Parathyroid adenoma (tissue), 2 donors: ENCODE measurements at regions not wholly inside any gene's neighbourhood (a gene's known extent, or its start where the extent isn't known, plus 50 kb on each side); places are given as distances from the start of the nearest gene placed in this dataset.

Source experiments
- H2AFZ ChIP-seq: fragments of 300-600 bp; sonication (generic); one replicate; pipeline ENCODE4 v1.7.0; 2017; ENCODE audit warnings: antibody characterized with exemption, mild to moderate bottlenecking
- H3K27ac ChIP-seq: fragments of 300-600 bp; sonication (generic); one replicate; pipeline ENCODE4 v1.7.0; 2017
- H3K27me3 ChIP-seq: fragments of 300-600 bp; sonication (generic); one replicate; pipeline ENCODE4 v1.7.0; 2017; ENCODE audit warnings: low read length; ENCODE audit not compliant: control insufficient read depth, insufficient read depth
- H3K36me3 ChIP-seq: fragments of 300-600 bp; sonication (generic); one replicate; pipeline ENCODE4 v1.7.0; 2017; ENCODE audit warnings: low read length; ENCODE audit not compliant: control insufficient read depth, insufficient read depth
- H3K4me1 ChIP-seq: fragments of 300-600 bp; sonication (generic); one replicate; pipeline ENCODE4 v1.7.0; 2017; ENCODE audit warnings: control low read depth
- H3K4me2 ChIP-seq: fragments of 300-600 bp; sonication (generic); one replicate; pipeline ENCODE4 v1.7.0; 2017; ENCODE audit warnings: low read length
- H3K4me3 ChIP-seq: fragments of 300-600 bp; sonication (generic); one replicate; pipeline ENCODE4 v1.7.0; 2017; ENCODE audit warnings: low read depth, low read length
- H3K79me2 ChIP-seq: fragments of 300-600 bp; sonication (generic); one replicate; pipeline ENCODE4 v1.7.0; 2017; ENCODE audit warnings: control low read depth
- H3K9ac ChIP-seq: fragments of 300-600 bp; sonication (generic); one replicate; pipeline ENCODE4 v1.7.0; 2017; ENCODE audit warnings: mild to moderate bottlenecking
- H3K9me3 ChIP-seq: fragments of 300-600 bp; sonication (generic); one replicate; pipeline ENCODE4 v1.7.0; 2017; ENCODE audit warnings: low read length; ENCODE audit not compliant: control insufficient read depth
- TF ChIP-seq, protein P1 (sequence below): fragments of 300-600 bp; sonication (generic); IDR thresholded peaks from one replicate; pipeline ENCODE4 v1.7.0; 2017; ENCODE audit warnings: antibody characterized with exemption, mild to moderate bottlenecking
- donor health status: primary hyperparathyroidism.

DNA sequence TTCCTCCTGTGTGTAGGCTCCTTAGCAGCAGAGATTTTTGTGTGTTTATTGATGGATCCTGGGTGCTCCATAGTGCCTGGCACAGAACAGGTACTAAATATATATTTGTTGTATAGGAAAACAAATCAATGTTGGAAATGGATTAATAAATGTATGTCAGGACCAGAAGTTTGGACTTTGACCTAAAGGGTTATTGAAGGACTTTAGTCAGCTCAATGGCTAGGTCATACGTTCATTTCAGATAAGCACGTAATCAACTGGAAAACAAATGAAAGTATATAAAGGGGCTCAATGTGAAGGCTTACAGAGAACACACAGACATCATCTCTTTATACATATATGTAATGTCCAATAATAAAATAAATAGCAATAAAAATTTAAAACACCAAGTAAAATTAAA, 56.2 kb upstream of the PALM2AKAP2 start:
- Histone ChIP-seq H3K4me2 (no peak overlapping the region), H3K9ac (no peak overlapping the region), H3K9me3 (no peaks in the 10 kb centered on the region), H3K27me3 (no peaks in the 10 kb centered on the region), H3K36me3 (no peaks in the 10 kb centered on the region), H3K27ac (no peak overlapping the region), H3K4me3 (no peak overlapping the region), H2AFZ (no peak overlapping the region), H3K4me1 (no peaks in the 10 kb centered on the region), H3K79me2 (no peaks in the 10 kb centered on the region)
- TF ChIP-seq, protein P1, sequence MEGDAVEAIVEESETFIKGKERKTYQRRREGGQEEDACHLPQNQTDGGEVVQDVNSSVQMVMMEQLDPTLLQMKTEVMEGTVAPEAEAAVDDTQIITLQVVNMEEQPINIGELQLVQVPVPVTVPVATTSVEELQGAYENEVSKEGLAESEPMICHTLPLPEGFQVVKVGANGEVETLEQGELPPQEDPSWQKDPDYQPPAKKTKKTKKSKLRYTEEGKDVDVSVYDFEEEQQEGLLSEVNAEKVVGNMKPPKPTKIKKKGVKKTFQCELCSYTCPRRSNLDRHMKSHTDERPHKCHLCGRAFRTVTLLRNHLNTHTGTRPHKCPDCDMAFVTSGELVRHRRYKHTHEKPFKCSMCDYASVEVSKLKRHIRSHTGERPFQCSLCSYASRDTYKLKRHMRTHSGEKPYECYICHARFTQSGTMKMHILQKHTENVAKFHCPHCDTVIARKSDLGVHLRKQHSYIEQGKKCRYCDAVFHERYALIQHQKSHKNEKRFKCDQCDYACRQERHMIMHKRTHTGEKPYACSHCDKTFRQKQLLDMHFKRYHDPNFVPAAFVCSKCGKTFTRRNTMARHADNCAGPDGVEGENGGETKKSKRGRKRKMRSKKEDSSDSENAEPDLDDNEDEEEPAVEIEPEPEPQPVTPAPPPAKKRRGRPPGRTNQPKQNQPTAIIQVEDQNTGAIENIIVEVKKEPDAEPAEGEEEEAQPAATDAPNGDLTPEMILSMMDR, result no peak

DNA sequence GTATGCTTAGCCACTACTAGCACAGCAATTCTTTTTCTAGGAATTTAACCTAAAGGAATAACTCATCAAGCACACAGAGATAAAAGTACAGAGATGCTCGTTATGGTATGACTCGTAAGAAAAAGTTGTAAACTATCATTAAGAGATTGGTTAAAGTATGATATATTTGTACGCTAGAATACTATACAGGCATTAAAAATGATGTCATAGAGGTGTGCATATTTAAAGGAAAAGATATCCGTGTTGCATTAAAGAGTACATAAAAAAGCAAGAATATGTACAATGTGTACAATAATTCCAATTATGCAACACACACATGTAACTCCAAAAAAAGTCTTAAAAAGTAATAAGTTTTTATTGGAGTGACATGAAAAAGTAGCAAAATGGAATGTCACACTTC, 54.5 kb upstream of the PALM2AKAP2 start:
- no peak overlapping the region for H3K4me2 ChIP-seq
- H3K4me3 ChIP-seq, result no peak overlapping the region
- H3K9ac ChIP-seq, result no peak overlapping the region
- no peak overlapping the region for H2AFZ ChIP-seq
- no peaks in the 10 kb centered on the region for H3K79me2 ChIP-seq
- no peaks in the 10 kb centered on the region for H3K4me1 ChIP-seq
- H3K27me3 ChIP-seq, result no peaks in the 10 kb centered on the region
- no peaks in the 10 kb centered on the region for H3K9me3 ChIP-seq
- no peaks in the 10 kb centered on the region for H3K36me3 ChIP-seq
- TF ChIP-seq, protein P1, result no peak
- H3K27ac ChIP-seq, result no peak overlapping the region

DNA sequence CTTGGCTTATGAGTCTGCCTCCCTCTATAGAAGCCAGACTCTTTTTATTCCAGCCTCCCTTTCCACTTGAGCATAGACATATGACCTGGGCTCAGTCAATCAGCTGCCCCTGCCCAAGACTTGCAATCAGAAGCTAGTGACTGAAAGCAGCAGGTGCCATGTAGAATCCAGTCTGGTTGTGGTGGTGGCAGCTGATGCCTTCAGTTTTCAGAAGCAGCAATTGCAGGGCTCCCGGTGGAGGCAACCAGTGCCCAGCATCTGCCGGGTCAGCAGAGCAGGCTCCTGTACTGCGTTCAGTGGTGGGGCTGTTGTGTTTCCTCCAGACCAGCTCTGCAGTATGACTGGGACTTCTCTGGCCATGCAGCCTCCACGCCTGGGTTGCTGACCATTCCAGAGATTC, 53.9 kb upstream of the PALM2AKAP2 start:
- H3K36me3 ChIP-seq, result no peaks in the 10 kb centered on the region
- no peak overlapping the region for H3K4me3 ChIP-seq
- TF ChIP-seq, protein P1, result no peak
- no peaks in the 10 kb centered on the region for H3K9me3 ChIP-seq
- no peak overlapping the region for H3K4me2 ChIP-seq
- H3K9ac ChIP-seq, result no peak overlapping the region
- H3K4me1 ChIP-seq, result no peaks in the 10 kb centered on the region
- no peak overlapping the region for H2AFZ ChIP-seq
- no peaks in the 10 kb centered on the region for H3K27me3 ChIP-seq
- H3K27ac ChIP-seq, result no peak overlapping the region
- no peaks in the 10 kb centered on the region for H3K79me2 ChIP-seq

DNA sequence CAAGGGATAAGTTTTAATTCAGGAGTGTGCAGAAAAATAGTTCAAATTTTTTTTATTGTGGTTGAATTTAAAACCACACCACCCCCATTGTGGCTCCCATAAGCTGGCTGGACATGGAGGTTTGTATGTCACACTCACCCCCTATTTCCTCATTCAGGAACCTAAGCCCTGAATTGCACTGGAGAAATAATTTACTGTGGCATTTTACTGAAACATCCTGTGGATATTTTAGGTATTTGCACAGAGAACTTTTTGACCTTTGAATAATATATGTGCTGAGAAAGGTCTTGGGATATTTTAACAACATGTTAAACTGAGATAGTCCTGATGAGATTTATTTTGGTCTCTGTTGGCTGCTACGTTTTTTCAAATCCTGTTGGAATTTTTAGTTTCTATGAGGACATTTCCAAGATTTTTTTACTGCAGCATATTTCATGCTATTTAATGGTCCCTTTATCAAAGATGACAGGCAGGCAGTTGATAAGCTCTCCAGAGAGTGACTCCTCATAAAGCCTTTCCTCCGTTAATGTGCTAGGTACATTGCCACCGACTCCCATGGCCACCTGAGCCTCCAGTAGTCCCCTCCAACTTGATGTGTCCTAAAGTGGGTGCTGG, 51.2 kb upstream of the PALM2AKAP2 start:
- H3K36me3 ChIP-seq, result no peaks in the 10 kb centered on the region
- no peak overlapping the region for H2AFZ ChIP-seq
- H3K27me3 ChIP-seq, result no peaks in the 10 kb centered on the region
- H3K9me3 ChIP-seq, result no peaks in the 10 kb centered on the region
- no peak overlapping the region for H3K4me2 ChIP-seq
- TF ChIP-seq, protein P1, result no peak
- no peak overlapping the region for H3K27ac ChIP-seq
- no peak overlapping the region for H3K4me3 ChIP-seq
- no peaks in the 10 kb centered on the region for H3K4me1 ChIP-seq
- H3K79me2 ChIP-seq, result no peaks in the 10 kb centered on the region
- no peak overlapping the region for H3K9ac ChIP-seq

DNA sequence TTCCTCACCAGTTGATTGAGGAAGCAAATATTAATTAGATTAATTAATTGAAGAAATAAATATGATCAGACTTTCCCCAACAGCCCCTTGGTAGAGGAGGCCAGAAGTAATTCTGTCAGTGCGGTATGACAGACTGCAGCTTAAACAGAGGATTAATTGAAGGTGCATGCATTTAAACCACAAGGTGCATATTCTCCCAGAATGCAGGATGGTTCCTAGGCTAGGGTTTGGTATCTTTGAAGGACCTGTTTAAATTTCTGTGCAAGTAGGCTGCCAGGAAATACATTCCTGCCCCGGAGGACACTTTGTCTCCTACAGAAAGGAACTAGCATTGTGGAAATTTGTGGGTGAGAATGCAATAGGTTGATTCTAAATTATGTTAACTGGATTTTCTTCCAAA, 50.5 kb upstream of the PALM2AKAP2 start:
- Histone ChIP-seq H3K36me3 (no peaks in the 10 kb centered on the region), H3K4me3 (no peak overlapping the region)
- TF ChIP-seq, protein P1, result no peak

More for the DNA sequence above, 50.5 kb upstream of the PALM2AKAP2 start:
- H3K4me1 ChIP-seq, result no peaks in the 10 kb centered on the region
- no peak overlapping the region for H2AFZ ChIP-seq
- H3K9ac ChIP-seq, result no peak overlapping the region
- H3K27me3 ChIP-seq, result no peaks in the 10 kb centered on the region
- H3K79me2 ChIP-seq, result no peaks in the 10 kb centered on the region
- no peak overlapping the region for H3K27ac ChIP-seq
- H3K9me3 ChIP-seq, result no peaks in the 10 kb centered on the region
- no peak overlapping the region for H3K4me2 ChIP-seq
